ENCODE measurements at regions not wholly inside any gene's neighbourhood (a gene's known extent, or its start where the extent isn't known, plus 50 kb on each side); places are given as distances from the start of the nearest gene placed in this dataset.
A peak's percentile ranks its signal among the peaks of the same experiment; 100 is the strongest.

- TF ChIP-seq, protein P1, sequence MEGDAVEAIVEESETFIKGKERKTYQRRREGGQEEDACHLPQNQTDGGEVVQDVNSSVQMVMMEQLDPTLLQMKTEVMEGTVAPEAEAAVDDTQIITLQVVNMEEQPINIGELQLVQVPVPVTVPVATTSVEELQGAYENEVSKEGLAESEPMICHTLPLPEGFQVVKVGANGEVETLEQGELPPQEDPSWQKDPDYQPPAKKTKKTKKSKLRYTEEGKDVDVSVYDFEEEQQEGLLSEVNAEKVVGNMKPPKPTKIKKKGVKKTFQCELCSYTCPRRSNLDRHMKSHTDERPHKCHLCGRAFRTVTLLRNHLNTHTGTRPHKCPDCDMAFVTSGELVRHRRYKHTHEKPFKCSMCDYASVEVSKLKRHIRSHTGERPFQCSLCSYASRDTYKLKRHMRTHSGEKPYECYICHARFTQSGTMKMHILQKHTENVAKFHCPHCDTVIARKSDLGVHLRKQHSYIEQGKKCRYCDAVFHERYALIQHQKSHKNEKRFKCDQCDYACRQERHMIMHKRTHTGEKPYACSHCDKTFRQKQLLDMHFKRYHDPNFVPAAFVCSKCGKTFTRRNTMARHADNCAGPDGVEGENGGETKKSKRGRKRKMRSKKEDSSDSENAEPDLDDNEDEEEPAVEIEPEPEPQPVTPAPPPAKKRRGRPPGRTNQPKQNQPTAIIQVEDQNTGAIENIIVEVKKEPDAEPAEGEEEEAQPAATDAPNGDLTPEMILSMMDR (IDR thresholded peaks at IDR 0.05; ENCODE audit: low read depth, low read length): no peak
- H3K4me3 ChIP-seq (replicated peaks in 1 of 2; ENCODE audit: low read depth in 2 of 2, low read length in 2 of 2): no peak overlapping the region
- DNase-seq (ENCODE audit: low read depth in 2 of 2): peak; percentile 83 to 84
These were observed 405.7 kb upstream of the SALL1 start for GRCh38 chr16:51556694-51557340.

DNA sequence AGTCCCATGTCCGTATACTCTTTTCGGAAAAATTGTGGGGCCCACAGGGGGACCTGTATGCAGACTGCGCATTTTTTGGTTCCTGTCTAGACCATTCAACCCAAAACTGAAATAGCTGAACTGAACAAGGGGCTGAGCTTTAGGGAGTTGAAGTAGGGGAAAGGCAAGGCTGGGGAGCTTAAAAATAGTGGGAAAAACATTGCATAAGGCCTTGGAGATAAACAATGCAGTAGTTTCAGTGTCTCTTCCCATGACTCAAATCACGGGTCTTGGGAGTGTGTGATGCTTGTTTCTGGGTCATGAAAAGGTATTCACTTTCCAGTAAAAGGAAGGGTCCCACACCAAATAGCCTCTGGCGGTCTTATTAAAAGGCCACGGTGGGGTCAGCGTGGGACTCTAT is 402.8 kb upstream of the SALL1 start:
- TF ChIP-seq, protein P1 (IDR thresholded peaks at IDR 0.05; ENCODE audit: low read depth, low read length): no peak
- peak in 1 of 2 donors; percentile 29 for DNase-seq (ENCODE audit: low read depth in 2 of 2)
- H3K4me3 ChIP-seq (replicated peaks in 1 of 2; ENCODE audit: low read depth in 2 of 2, low read length in 2 of 2): no peak overlapping the region

GRCh38 chr16:51553314-51553713 is 402.2 kb upstream of the SALL1 start:
- TF ChIP-seq, protein P1 (IDR thresholded peaks at IDR 0.05; ENCODE audit: low read depth, low read length): no peak
- DNase-seq (ENCODE audit: low read depth in 2 of 2): no peak
- no peak overlapping the region for H3K4me3 ChIP-seq (replicated peaks in 1 of 2; ENCODE audit: low read depth in 2 of 2, low read length in 2 of 2)

DNA sequence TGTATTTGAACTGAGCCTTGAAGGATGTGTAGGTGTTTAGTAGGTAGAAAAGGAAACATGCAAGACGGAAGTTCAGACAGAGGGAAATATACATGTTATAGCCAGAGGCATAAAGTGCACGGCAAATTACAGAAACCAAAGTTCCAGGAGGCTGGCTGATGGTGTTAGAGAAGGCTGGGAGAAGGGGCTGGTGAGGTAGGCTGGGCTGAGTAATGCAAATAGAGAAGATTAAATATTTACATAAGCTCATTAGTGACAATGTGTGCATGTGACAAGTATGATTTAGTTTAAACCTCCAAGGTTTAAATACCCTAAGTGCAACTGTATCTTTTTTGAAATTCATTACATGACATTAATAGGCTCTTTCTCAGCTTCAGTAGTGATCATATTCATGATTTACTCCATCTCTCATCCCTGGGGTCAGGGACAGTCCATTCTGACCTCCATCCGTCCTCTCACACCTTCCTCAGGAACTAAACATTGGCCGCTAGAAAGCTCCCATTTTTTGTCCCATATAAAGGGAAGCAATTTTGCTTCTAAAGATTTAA is 399.8 kb upstream of the SALL1 start:
- TF ChIP-seq, protein P1 (IDR thresholded peaks at IDR 0.05; ENCODE audit: low read depth, low read length): no peak
- no peak overlapping the region for H3K4me3 ChIP-seq (replicated peaks in 1 of 2; ENCODE audit: low read depth in 2 of 2, low read length in 2 of 2)
- DNase-seq (ENCODE audit: low read depth in 2 of 2): no peak

GRCh38 chr16:51549836-51550235 is 398.8 kb upstream of the SALL1 start:
- H3K4me3 ChIP-seq (replicated peaks in 1 of 2; ENCODE audit: low read depth in 2 of 2, low read length in 2 of 2): no peak overlapping the region
- peak; percentile 22 to 52 for DNase-seq (ENCODE audit: low read depth in 2 of 2)
- TF ChIP-seq, protein P1 (IDR thresholded peaks at IDR 0.05; ENCODE audit: low read depth, low read length): no peak

DNA sequence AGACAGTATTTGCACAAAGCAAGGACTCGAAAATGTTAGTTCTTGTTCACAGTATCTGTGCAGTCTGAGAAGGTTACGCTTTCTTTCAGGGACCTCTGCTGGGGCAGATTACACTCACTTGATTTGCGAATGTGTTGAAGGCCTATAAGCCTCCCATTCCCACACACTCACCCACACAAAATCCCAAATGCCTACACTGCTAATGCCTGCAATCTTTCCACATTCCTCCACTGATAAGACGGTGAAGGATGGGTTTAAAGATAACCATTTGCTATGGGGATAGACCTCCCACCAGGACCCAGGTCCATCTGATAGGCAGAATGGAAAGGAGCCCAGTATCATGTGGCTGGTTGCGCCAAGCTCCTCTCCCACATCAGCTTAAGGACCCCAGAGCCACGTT is 394.9 kb upstream of the SALL1 start:
- TF ChIP-seq, protein P1 (IDR thresholded peaks at IDR 0.05; ENCODE audit: low read depth, low read length): no peak
- H3K4me3 ChIP-seq (replicated peaks in 1 of 2; ENCODE audit: low read depth in 2 of 2, low read length in 2 of 2): no peak overlapping the region

More for the DNA sequence above, 394.9 kb upstream of the SALL1 start:
- DNase-seq (ENCODE audit: low read depth in 2 of 2): no peak

Data from cardiac fibroblast (primary cell).